Smooth muscle cell (in vitro differentiated cells): ENCODE measurements at regions not wholly inside any gene's neighbourhood (a gene's known extent, or its start where the extent isn't known, plus 50 kb on each side); places are given as distances from the start of the nearest gene placed in this dataset.
"Not testable (repeated sequence)": the region's sequence is repeated elsewhere in the genome, so short reads cannot be mapped to it uniquely, and the experiment has no call there.

Experiments used
- DNase-seq: peaks from one replicate; lab custom pipeline; 2025; ENCODE audit not compliant: unreplicated experiment; lab: John Stamatoyannopoulos, UW
- H2AFZ ChIP-seq: fragments of 200-600 bp; sonication (generic); 2 replicates; pipeline ENCODE4 v1.6.0; 2016; ENCODE audit warnings: antibody characterized with exemption, low read depth, mild to moderate bottlenecking
- H3F3A ChIP-seq: fragments of 200-600 bp; sonication (generic); 2 replicates; pipeline ENCODE4 v1.6.0; 2017; ENCODE audit warnings: antibody characterized with exemption, low read depth
- H3K27ac ChIP-seq: fragments of 200-600 bp; sonication (generic); 2 replicates; pipeline ENCODE4 v1.5.1; 2016; ENCODE audit warnings: low read depth, mild to moderate bottlenecking
- H3K27me3 ChIP-seq: fragments of 200-600 bp; sonication (generic); 2 replicates; pipeline ENCODE4 v1.6.1; 2016; ENCODE audit warnings: low read depth, mild to moderate bottlenecking
- H3K36me3 ChIP-seq: fragments of 200-600 bp; sonication (generic); 2 replicates; pipeline ENCODE4 v1.5.1; 2016; ENCODE audit warnings: low read depth
- H3K4me1 ChIP-seq: fragments of 200-600 bp; sonication (generic); 2 replicates; pipeline ENCODE4 v1.5.1; 2016; ENCODE audit warnings: low read depth
- H3K4me2 ChIP-seq: fragments of 200-600 bp; sonication (generic); 2 replicates; pipeline ENCODE4 v1.6.0; 2016; ENCODE audit warnings: mild to moderate bottlenecking
- H3K4me3 ChIP-seq: fragments of 200-600 bp; sonication (generic); 2 replicates; pipeline ENCODE4 v1.5.1; 2016; ENCODE audit warnings: mild to moderate bottlenecking
- H3K79me2 ChIP-seq: fragments of 200-600 bp; sonication (generic); 2 replicates; pipeline ENCODE4 v1.6.0; 2016; ENCODE audit warnings: low read depth, mild to moderate bottlenecking
- H3K9ac ChIP-seq: fragments of 200-600 bp; sonication (generic); 2 replicates; pipeline ENCODE4 v1.6.0; 2016; ENCODE audit warnings: low read depth
- H3K9me3 ChIP-seq: fragments of 200-600 bp; sonication (generic); replicated peaks from 2 replicates; pipeline ENCODE4 v1.5.1; 2016; ENCODE audit warnings: low read depth
- H4K20me1 ChIP-seq: fragments of 200-600 bp; sonication (generic); 2 replicates; pipeline ENCODE4 v1.6.0; 2016; ENCODE audit warnings: low read depth
- CTCF ChIP-seq: fragments of 200-600 bp; sonication (generic); IDR thresholded peaks from 2 replicates; pipeline ENCODE4 v1.5.1; 2017; ENCODE audit warnings: borderline replicate concordance, mild to moderate bottlenecking, antibody characterized with exemption; ENCODE audit not compliant: insufficient read depth, poor library complexity, severe bottlenecking
- WGBS: methylation state at CpG from one replicate; pipeline ENCODE4 v1.1.7; 2016; ENCODE audit warnings: low lambda C conversion rate; 5-methylcytosine and 5-hydroxymethylcytosine counted together

GRCh38 chr14:84482256-84483071, 1047.5 kb upstream of the FLRT2 start:
- DNase-seq = no peak
- H3F3A ChIP-seq = no peaks in the 10 kb centered on the region
- no peak overlapping the region for H3K4me3 ChIP-seq
- H3K27me3 ChIP-seq = no peaks in the 10 kb centered on the region
- no peak overlapping the region for H3K9ac ChIP-seq
- H3K4me1 ChIP-seq = peaks cover 27% of the 10 kb centered on the region
- H4K20me1 ChIP-seq = no peaks in the 10 kb centered on the region
- H3K79me2 ChIP-seq = no peaks in the 10 kb centered on the region
- WGBS = 73% methylated on average over 5 of the region's 5 CpGs
- peak overlapping the region; percentile 72 for H3K4me2 ChIP-seq
- TF ChIP-seq CTCF = no peak
- no peaks in the 10 kb centered on the region for H3K36me3 ChIP-seq
- H3K9me3 ChIP-seq = no peaks in the 10 kb centered on the region
- H2AFZ ChIP-seq = peak overlapping the region; percentile 90
- peak overlapping the region; percentile 67 for H3K27ac ChIP-seq

GRCh38 chr14:84483072-84483420, 1046.9 kb upstream of the FLRT2 start:
- Histone ChIP-seq H3K4me3 (no peak overlapping the region), H3K9me3 (no peaks in the 10 kb centered on the region), H3K9ac (no peak overlapping the region), H4K20me1 (no peaks in the 10 kb centered on the region), H3K4me2 (peak overlapping the region; percentile 72), H3K79me2 (no peaks in the 10 kb centered on the region), H3F3A (no peaks in the 10 kb centered on the region), H2AFZ (peak overlapping the region; percentile 90), H3K27ac (peak overlapping the region; percentile 67), H3K4me1 (peaks cover 27% of the 10 kb centered on the region), H3K36me3 (no peaks in the 10 kb centered on the region), H3K27me3 (no peaks in the 10 kb centered on the region)
- WGBS = 33% methylated on average over 6 of the region's 6 CpGs
- DNase-seq = no peak
- no peak for TF ChIP-seq CTCF

- WGBS = 76% methylated on average over 4 of the region's 4 CpGs
- H3K79me2 ChIP-seq, H3K27ac ChIP-seq, H4K20me1 ChIP-seq, H3K9me3 ChIP-seq, H3K9ac ChIP-seq, H3K36me3 ChIP-seq, DNase-seq, H3K4me3 ChIP-seq, H2AFZ ChIP-seq, H3F3A ChIP-seq, H3K27me3 ChIP-seq, H3K4me2 ChIP-seq: not testable (repeated sequence)
- peaks cover 23% of the 10 kb centered on the region for H3K4me1 ChIP-seq
Measured at GRCh38 chr14:84484243-84484642, 1045.7 kb upstream of the FLRT2 start.

- no peak for TF ChIP-seq CTCF
- no peak overlapping the region for H3K4me2 ChIP-seq
- no peak overlapping the region for H3K9ac ChIP-seq
- no peaks in the 10 kb centered on the region for H4K20me1 ChIP-seq
- no peaks in the 10 kb centered on the region for H3K9me3 ChIP-seq
- H3K79me2 ChIP-seq = no peaks in the 10 kb centered on the region
- H3K27ac ChIP-seq = no peak overlapping the region
- DNase-seq = no peak
- H3K4me1 ChIP-seq = peaks cover 23% of the 10 kb centered on the region
- no peaks in the 10 kb centered on the region for H3K36me3 ChIP-seq
- no peak overlapping the region for H3K4me3 ChIP-seq
- H3F3A ChIP-seq = no peaks in the 10 kb centered on the region
- H2AFZ ChIP-seq = no peak overlapping the region
- no peaks in the 10 kb centered on the region for H3K27me3 ChIP-seq
Measured at GRCh38 chr14:84485036-84485435, 1044.9 kb upstream of the FLRT2 start.
